ENCODE measurements at regions not wholly inside any gene's neighbourhood (a gene's known extent, or its start where the extent isn't known, plus 50 kb on each side); places are given as distances from the start of the nearest gene placed in this dataset.
"Not testable (repeated sequence)": the region's sequence is repeated elsewhere in the genome, so short reads cannot be mapped to it uniquely, and the experiment has no call there.

- TF ChIP-seq, protein P1, sequence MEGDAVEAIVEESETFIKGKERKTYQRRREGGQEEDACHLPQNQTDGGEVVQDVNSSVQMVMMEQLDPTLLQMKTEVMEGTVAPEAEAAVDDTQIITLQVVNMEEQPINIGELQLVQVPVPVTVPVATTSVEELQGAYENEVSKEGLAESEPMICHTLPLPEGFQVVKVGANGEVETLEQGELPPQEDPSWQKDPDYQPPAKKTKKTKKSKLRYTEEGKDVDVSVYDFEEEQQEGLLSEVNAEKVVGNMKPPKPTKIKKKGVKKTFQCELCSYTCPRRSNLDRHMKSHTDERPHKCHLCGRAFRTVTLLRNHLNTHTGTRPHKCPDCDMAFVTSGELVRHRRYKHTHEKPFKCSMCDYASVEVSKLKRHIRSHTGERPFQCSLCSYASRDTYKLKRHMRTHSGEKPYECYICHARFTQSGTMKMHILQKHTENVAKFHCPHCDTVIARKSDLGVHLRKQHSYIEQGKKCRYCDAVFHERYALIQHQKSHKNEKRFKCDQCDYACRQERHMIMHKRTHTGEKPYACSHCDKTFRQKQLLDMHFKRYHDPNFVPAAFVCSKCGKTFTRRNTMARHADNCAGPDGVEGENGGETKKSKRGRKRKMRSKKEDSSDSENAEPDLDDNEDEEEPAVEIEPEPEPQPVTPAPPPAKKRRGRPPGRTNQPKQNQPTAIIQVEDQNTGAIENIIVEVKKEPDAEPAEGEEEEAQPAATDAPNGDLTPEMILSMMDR (conservative IDR thresholded peaks at IDR 0.05): no peak
Measured at GRCh38 chr5:30438785-30439184, 754.7 kb upstream of the CDH6 start.

GRCh38 chr5:30436691-30437090 is 756.8 kb upstream of the CDH6 start:
- no peak overlapping the region for H3K27ac ChIP-seq
- TF ChIP-seq, protein P1 (conservative IDR thresholded peaks at IDR 0.05): no peak

More at GRCh38 chr5:30438785-30439184, 754.7 kb upstream of the CDH6 start:
- H3K27ac ChIP-seq: no peak overlapping the region

DNA sequence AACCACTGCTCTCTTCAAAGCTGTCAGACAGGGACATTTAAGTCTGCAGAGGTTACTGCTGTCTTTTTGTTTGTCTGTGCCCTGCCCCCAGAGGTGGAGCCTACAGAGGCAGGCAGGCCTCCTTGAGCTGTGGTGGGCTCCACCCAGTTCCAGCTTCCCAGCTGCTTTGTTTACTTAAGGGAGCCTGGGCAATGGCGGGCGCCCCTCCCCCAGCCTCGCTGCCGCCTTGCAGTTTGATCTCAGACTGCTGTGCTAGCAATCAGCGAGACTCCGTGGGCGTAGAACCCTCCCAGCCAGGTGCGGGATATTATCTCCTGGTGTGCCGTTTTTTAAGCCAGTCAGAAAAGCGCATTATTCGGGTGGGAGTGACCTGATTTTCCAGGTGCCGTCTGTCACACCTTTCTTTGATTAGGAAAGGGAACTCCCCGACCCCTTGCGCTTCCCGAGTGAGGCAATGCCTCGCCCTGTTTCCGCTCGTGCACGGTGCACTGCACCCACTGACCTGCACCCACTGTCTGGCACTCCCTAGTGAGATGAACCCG is 764.5 kb upstream of the CDH6 start:
- not testable (repeated sequence) for H3K27ac ChIP-seq

GRCh38 chr5:30414078-30414477 is 779.4 kb upstream of the CDH6 start:
- H3K27ac ChIP-seq: no peak overlapping the region

DNA sequence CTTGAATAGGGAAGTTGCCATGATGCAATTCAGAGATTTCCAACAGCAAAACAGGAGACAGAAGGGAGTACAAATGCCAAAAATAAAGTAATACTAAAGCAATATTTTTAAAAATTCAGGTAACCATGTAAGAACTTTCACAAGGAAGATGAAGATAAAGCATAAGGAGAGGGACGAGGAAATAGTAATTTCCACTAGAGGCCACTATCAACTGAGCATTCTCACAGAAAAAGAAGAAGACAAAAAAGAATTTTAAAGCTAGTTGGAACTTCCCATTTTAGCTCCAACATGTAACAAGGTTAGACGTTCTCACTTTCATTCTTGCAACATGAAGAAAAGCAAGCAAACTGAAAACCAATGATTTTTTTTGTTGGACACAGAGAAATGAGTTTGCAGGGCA is 779.9 kb upstream of the CDH6 start:
- TF ChIP-seq, protein P1 (conservative IDR thresholded peaks at IDR 0.05): peak; percentile 66
- no peak overlapping the region for H3K27ac ChIP-seq

More at GRCh38 chr5:30414078-30414477, 779.4 kb upstream of the CDH6 start:
- TF ChIP-seq, protein P1 (conservative IDR thresholded peaks at IDR 0.05): no peak

- TF ChIP-seq, protein P1 (conservative IDR thresholded peaks at IDR 0.05): no peak
- H3K27ac ChIP-seq: no peak overlapping the region
Measured at GRCh38 chr5:30405821-30406220, 787.7 kb upstream of the CDH6 start.

- TF ChIP-seq, protein P1 (conservative IDR thresholded peaks at IDR 0.05): peak; percentile 87
- no peak overlapping the region for H3K27ac ChIP-seq
Measured at GRCh38 chr5:30401479-30402058, 791.9 kb upstream of the CDH6 start.

DNA sequence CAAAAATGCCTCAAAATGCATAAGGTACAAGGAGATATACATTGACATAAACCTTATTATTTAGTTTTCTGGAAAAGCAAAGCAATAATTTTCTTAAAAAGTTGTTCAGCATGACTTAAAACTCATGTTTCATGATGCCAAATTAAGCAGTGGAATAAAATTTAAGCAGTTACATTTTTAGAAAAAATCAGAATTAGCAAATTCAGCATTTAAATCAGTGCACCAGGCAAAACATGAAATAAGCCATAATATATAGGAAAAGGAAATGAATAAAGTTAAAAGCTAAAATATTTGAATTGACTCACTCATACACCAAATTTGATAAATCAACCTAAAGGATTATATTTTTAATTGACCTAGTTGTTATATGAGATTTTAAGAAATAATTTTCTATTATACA is 795.1 kb upstream of the CDH6 start:
- no peak overlapping the region for H3K27ac ChIP-seq
- TF ChIP-seq, protein P1 (conservative IDR thresholded peaks at IDR 0.05): no peak

Measured in VCaP (cell line).